PC-9 (cell line): ENCODE measurements at regions not wholly inside any gene's neighbourhood (a gene's known extent, or its start where the extent isn't known, plus 50 kb on each side); places are given as distances from the start of the nearest gene placed in this dataset.

Source experiments
- BruUV-seq: library from RNA; stranded (reverse); fragments of 400-500 nt; replicated peaks from 2 replicates; lab custom pipeline; 2021; lab: Mats Ljungman, UMichigan
- CTCF ChIA-PET: fragments of 300-600 bp; sonication (Branson Sonifier 250); formaldehyde crosslinking; loops from one replicate; lab custom pipeline; 2022; ENCODE audit warnings: antibody characterized with exemption; lab: Charles Lee
- POLR2A ChIA-PET: fragments of 300-600 bp; sonication (Branson Sonifier 250); formaldehyde crosslinking; loops from one replicate; lab custom pipeline; 2022; ENCODE audit warnings: antibody characterized with exemption; ENCODE audit not compliant: unreplicated experiment; lab: Charles Lee
- DNase-seq, 2 experiments: peaks; one replicate each; pipeline versions ENCODE4 v3.0.0 to v3.0.0-alpha.2; 2015 to 2022; ENCODE audit warnings: mixed read lengths in 1 of 2
- H2AFZ ChIP-seq: fragments of 200-600 bp; sonication (generic); 2 replicates; pipeline ENCODE4 v1.8.1; 2017; ENCODE audit warnings: antibody characterized with exemption
- H3F3A ChIP-seq: fragments of 200-600 bp; sonication (generic); 2 replicates; pipeline ENCODE4 v1.8.1; 2017; ENCODE audit warnings: antibody characterized with exemption, mild to moderate bottlenecking, low read depth; ENCODE audit not compliant: insufficient read depth
- H3K27ac ChIP-seq: fragments of 200-600 bp; sonication (generic); 2 replicates; pipeline ENCODE4 v1.6.1; 2016; ENCODE audit warnings: mixed run types
- H3K27me3 ChIP-seq: fragments of 200-600 bp; sonication (generic); 2 replicates; pipeline ENCODE4 v1.6.1; 2016; ENCODE audit warnings: low read depth, mixed run types; ENCODE audit not compliant: insufficient read depth
- H3K36me3 ChIP-seq: fragments of 200-600 bp; sonication (generic); 2 replicates; pipeline ENCODE4 v1.6.1; 2016; ENCODE audit warnings: low read depth, mixed run types
- H3K4me1 ChIP-seq: fragments of 200-600 bp; sonication (generic); replicated peaks from 2 replicates; pipeline ENCODE4 v1.6.1; 2016; ENCODE audit warnings: mixed run types; ENCODE audit not compliant: insufficient read depth
- H3K4me2 ChIP-seq: fragments of 200-600 bp; sonication (generic); 2 replicates; pipeline ENCODE4 v1.6.1; 2017; ENCODE audit warnings: mixed run types
- H3K4me3 ChIP-seq: fragments of 200-600 bp; sonication (generic); 2 replicates; pipeline ENCODE4 v1.6.1; 2016; ENCODE audit warnings: mixed run types
- H3K79me2 ChIP-seq: fragments of 200-600 bp; sonication (generic); 2 replicates; pipeline ENCODE4 v1.6.1; 2017; ENCODE audit warnings: low read depth, mixed run types
- H3K9me2 ChIP-seq: fragments of 200-600 bp; sonication (generic); 2 replicates; pipeline ENCODE4 v1.8.1; 2017; ENCODE audit warnings: mild to moderate bottlenecking; ENCODE audit not compliant: insufficient read depth
- H3K9me3 ChIP-seq: fragments of 200-600 bp; sonication (generic); 2 replicates; pipeline ENCODE4 v1.8.1; 2016; ENCODE audit warnings: low read depth; ENCODE audit not compliant: insufficient read depth
- H4K20me1 ChIP-seq: fragments of 200-600 bp; sonication (generic); 2 replicates; pipeline ENCODE4 v1.8.1; 2017; ENCODE audit not compliant: insufficient read depth
- EZH2 ChIP-seq: fragments of 200-600 bp; sonication (generic); IDR thresholded peaks from 2 replicates; pipeline ENCODE4 v1.8.0; 2017; ENCODE audit warnings: antibody characterized with exemption, low read depth
- intact Hi-C: fragments of 100-400 bp; cut with micrococcal nuclease; formaldehyde crosslinking; loops from one replicate; pipeline ENCODE4 v1.10.0; 2022; ENCODE audit not compliant: unreplicated experiment
- TF ChIP-seq, protein P1 (sequence below): fragments of 200-600 bp; sonication (generic); conservative IDR thresholded peaks from 2 replicates; pipeline ENCODE4 v1.6.1; 2017; ENCODE audit warnings: mixed run types, antibody characterized with exemption, mild to moderate bottlenecking, moderate library complexity

GRCh38 chr4:53802500-53802899 is 211.2 kb upstream of the LNX1 start:
- CTCF ChIA-PET = no interaction called here
- Histone ChIP-seq H3K36me3 (no peaks in the 10 kb centered on the region), H3K27ac (no peak overlapping the region), H4K20me1 (no peaks in the 10 kb centered on the region), H3K9me2 (no peaks in the 10 kb centered on the region), H2AFZ (no peak overlapping the region), H3K4me3 (no peak overlapping the region), H3F3A (no peaks in the 10 kb centered on the region), H3K27me3 (no peaks in the 10 kb centered on the region), H3K4me1 (no peaks in the 10 kb centered on the region), H3K4me2 (no peak overlapping the region), H3K79me2 (no peaks in the 10 kb centered on the region), H3K9me3 (no peaks in the 10 kb centered on the region)
- no peak for DNase-seq
- POLR2A ChIA-PET = no interaction called here
- BruUV-seq = no TSS peak
- intact Hi-C loops = no loop called here
- TF ChIP-seq EZH2 = no peak
- TF ChIP-seq, protein P1, sequence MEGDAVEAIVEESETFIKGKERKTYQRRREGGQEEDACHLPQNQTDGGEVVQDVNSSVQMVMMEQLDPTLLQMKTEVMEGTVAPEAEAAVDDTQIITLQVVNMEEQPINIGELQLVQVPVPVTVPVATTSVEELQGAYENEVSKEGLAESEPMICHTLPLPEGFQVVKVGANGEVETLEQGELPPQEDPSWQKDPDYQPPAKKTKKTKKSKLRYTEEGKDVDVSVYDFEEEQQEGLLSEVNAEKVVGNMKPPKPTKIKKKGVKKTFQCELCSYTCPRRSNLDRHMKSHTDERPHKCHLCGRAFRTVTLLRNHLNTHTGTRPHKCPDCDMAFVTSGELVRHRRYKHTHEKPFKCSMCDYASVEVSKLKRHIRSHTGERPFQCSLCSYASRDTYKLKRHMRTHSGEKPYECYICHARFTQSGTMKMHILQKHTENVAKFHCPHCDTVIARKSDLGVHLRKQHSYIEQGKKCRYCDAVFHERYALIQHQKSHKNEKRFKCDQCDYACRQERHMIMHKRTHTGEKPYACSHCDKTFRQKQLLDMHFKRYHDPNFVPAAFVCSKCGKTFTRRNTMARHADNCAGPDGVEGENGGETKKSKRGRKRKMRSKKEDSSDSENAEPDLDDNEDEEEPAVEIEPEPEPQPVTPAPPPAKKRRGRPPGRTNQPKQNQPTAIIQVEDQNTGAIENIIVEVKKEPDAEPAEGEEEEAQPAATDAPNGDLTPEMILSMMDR = no peak

DNA sequence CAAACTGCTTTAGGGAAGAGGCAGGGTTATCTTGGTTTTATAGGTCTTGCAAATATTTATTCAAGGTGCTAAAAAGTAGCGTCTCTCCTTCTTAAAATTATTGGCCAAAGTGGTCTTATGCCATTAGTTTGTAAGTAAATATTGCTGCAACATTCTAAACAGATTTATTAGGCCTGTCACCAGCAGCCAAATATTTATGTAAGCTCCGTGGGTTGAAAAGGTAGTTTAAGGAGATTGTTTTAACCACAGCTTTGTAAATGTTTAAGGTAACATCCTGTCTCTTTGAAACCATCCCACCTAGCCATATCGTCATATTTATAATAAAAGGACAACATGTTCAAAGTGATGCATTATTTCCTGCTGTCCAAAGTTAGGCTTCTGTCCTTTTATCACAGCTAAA is 210.1 kb upstream of the LNX1 start:
- ChIA-PET POLR2A (no interaction called here), CTCF (no interaction called here)
- intact Hi-C loops = no loop called here

GRCh38 chr4:53800741-53801140 is 209.5 kb upstream of the LNX1 start:
- no TSS peak for BruUV-seq
- H3K27ac ChIP-seq = no peak overlapping the region
- H4K20me1 ChIP-seq = no peaks in the 10 kb centered on the region
- ChIA-PET CTCF (no interaction called here), POLR2A (no interaction called here)
- H3K4me3 ChIP-seq = no peak overlapping the region
- H2AFZ ChIP-seq = no peak overlapping the region
- no peaks in the 10 kb centered on the region for H3K79me2 ChIP-seq
- H3K9me2 ChIP-seq = no peaks in the 10 kb centered on the region
- intact Hi-C loops = no loop called here
- no peaks in the 10 kb centered on the region for H3K9me3 ChIP-seq
- no peaks in the 10 kb centered on the region for H3K36me3 ChIP-seq
- H3K27me3 ChIP-seq = no peaks in the 10 kb centered on the region
- H3K4me2 ChIP-seq = no peak overlapping the region
- no peaks in the 10 kb centered on the region for H3K4me1 ChIP-seq
- TF ChIP-seq, protein P1 = no peak
- DNase-seq = no peak
- H3F3A ChIP-seq = no peaks in the 10 kb centered on the region

More for the DNA sequence above, 210.1 kb upstream of the LNX1 start:
- DNase-seq = no peak
- Histone ChIP-seq H3F3A (no peaks in the 10 kb centered on the region), H3K4me2 (no peak overlapping the region), H3K27ac (no peak overlapping the region), H3K36me3 (no peaks in the 10 kb centered on the region), H3K27me3 (no peaks in the 10 kb centered on the region), H2AFZ (no peak overlapping the region), H4K20me1 (no peaks in the 10 kb centered on the region), H3K9me2 (no peaks in the 10 kb centered on the region), H3K79me2 (no peaks in the 10 kb centered on the region), H3K4me1 (no peaks in the 10 kb centered on the region), H3K4me3 (no peak overlapping the region), H3K9me3 (no peaks in the 10 kb centered on the region)
- no peak for TF ChIP-seq EZH2
- TF ChIP-seq, protein P1 = no peak
- BruUV-seq = no TSS peak
